Endothelial cell of umbilical vein (primary cell): ENCODE measurements at regions not wholly inside any gene's neighbourhood (a gene's known extent, or its start where the extent isn't known, plus 50 kb on each side); places are given as distances from the start of the nearest gene placed in this dataset.

Experiments used
- BruUV-seq: library from RNA; stranded (reverse); fragments of 400-500 nt; replicated peaks from 2 replicates; lab custom pipeline; 2021; lab: Mats Ljungman, UMichigan
- CTCF ChIA-PET: fragments of 300-600, 350-600 bp; sonication (Branson Sonifier 250); formaldehyde crosslinking; loops from one replicate; lab custom pipeline; 2021; ENCODE audit warnings: antibody characterized with exemption, inconsistent platforms; lab: Charles Lee
- POLR2A ChIA-PET: fragments of 300-600, 350-600 bp; sonication (Branson Sonifier 250); formaldehyde crosslinking; loops from one replicate; lab custom pipeline; 2021; ENCODE audit warnings: antibody characterized with exemption, inconsistent platforms; lab: Charles Lee
- DNase-seq: peaks from one replicate; pipeline ENCODE4 v3.0.0-alpha.2; 2011; ENCODE audit warnings: low read depth, low spot score
- FAIRE-seq: peaks from 2 replicates; lab custom pipeline; 2011; peaks lifted over from hg19 to GRCh38; lab: Jason Lieb, UNC
- H2AFZ ChIP-seq: 2 replicates; pipeline ENCODE4 v1.6.0; 2012; ENCODE audit warnings: low read depth, low read length, control low read depth, inconsistent platforms
- H3K27ac ChIP-seq: 2 replicates; pipeline ENCODE4 v1.5.1; 2011; ENCODE audit warnings: low read depth, mild to moderate bottlenecking, control low read depth, low read length, moderate library complexity; ENCODE audit not compliant: insufficient read depth
- H3K27me3 ChIP-seq, 2 experiments: 2 replicates each; pipeline versions ENCODE4 v1.6.0 to v1.6.1; 2011; ENCODE audit warnings: low read length in 2 of 2, mixed read lengths in 1 of 2; ENCODE audit not compliant: control insufficient read depth in 2 of 2, insufficient read depth in 2 of 2
- H3K36me3 ChIP-seq, 2 experiments: 2 replicates in 1 of 2; 3 replicates in 1 of 2; pipeline ENCODE4 v1.5.1; 2011; ENCODE audit warnings: low read length in 2 of 2, mild to moderate bottlenecking in 1 of 2, moderate library complexity in 1 of 2; ENCODE audit not compliant: control insufficient read depth in 2 of 2, insufficient read depth in 2 of 2; ENCODE audit errors: extremely low read depth in 1 of 2
- H3K4me1 ChIP-seq: 3 replicates; pipeline ENCODE4 v1.5.1; 2011; ENCODE audit warnings: mild to moderate bottlenecking, low read length; ENCODE audit not compliant: control insufficient read depth, insufficient read depth; ENCODE audit errors: extremely low read depth
- H3K4me2 ChIP-seq: 2 replicates; pipeline ENCODE4 v1.6.1; 2011; ENCODE audit warnings: low read length, control low read depth, mixed read lengths; ENCODE audit not compliant: insufficient read depth
- H3K4me3 ChIP-seq, 3 experiments: fragments of 200-600 bp in 1 of 3; sonication (generic), shearing (Covaris generic) in 1 of 3; replicated peaks in 1 of 3; 2 replicates each; pipeline ENCODE4 v1.5.1; 2011 to 2016; ENCODE audit warnings: control low read depth in 3 of 3, low read length in 3 of 3, mild to moderate bottlenecking in 2 of 3, inconsistent platforms in 1 of 3, low read depth in 1 of 3, moderate library complexity in 1 of 3; ENCODE audit not compliant: insufficient read depth in 1 of 3
- H3K79me2 ChIP-seq: 2 replicates; pipeline ENCODE4 v1.6.0; 2012; ENCODE audit warnings: low read length, inconsistent platforms; ENCODE audit not compliant: control insufficient read depth, insufficient read depth
- H3K9ac ChIP-seq: replicated peaks from 2 replicates; pipeline ENCODE3; 2011; ENCODE audit warnings: low read length, control low read depth; ENCODE audit not compliant: insufficient read depth; ENCODE audit errors: extremely low read depth
- H3K9me1 ChIP-seq: replicated peaks from 3 replicates; pipeline ENCODE4 v1.6.0; 2011; ENCODE audit warnings: mild to moderate bottlenecking, low read length; ENCODE audit not compliant: control insufficient read depth, insufficient read depth; ENCODE audit errors: extremely low read depth
- H3K9me3 ChIP-seq: replicated peaks from 2 replicates; pipeline ENCODE4 v1.5.1; 2012; ENCODE audit warnings: low read length, inconsistent platforms; ENCODE audit not compliant: control insufficient read depth, insufficient read depth
- H4K20me1 ChIP-seq: replicated peaks from 2 replicates; pipeline ENCODE3; 2011; ENCODE audit warnings: mild to moderate bottlenecking, low read length; ENCODE audit not compliant: control insufficient read depth, insufficient read depth; ENCODE audit errors: extremely low read depth
- CTCF ChIP-seq, 2 donors: IDR thresholded peaks; 1 replicate in 1 of 2; 2 replicates in 1 of 2; pipeline ENCODE4 v1.5.1; 2011; ENCODE audit warnings: low read length in 2 of 2, mild to moderate bottlenecking in 2 of 2, moderate library complexity in 2 of 2, control low read depth in 1 of 2, inconsistent platforms in 1 of 2, low read depth in 1 of 2; ENCODE audit not compliant: insufficient read depth in 1 of 2; ENCODE audit errors: extremely low read depth in 1 of 2
- EZH2 ChIP-seq: IDR thresholded peaks from 2 replicates; pipeline ENCODE4 v1.6.1; 2012; ENCODE audit warnings: borderline replicate concordance, low read depth, mild to moderate bottlenecking, moderate library complexity, low read length, inconsistent platforms; ENCODE audit not compliant: severe bottlenecking
- FOS ChIP-seq: IDR thresholded peaks from 2 replicates; pipeline ENCODE4 v1.6.1; 2011; ENCODE audit warnings: mild to moderate bottlenecking, low read length, moderate library complexity, borderline replicate concordance; ENCODE audit not compliant: insufficient read depth
- GATA2 ChIP-seq: IDR thresholded peaks from 2 replicates; pipeline ENCODE4 v1.7.0; 2011; ENCODE audit warnings: low read depth, mild to moderate bottlenecking, moderate library complexity, mixed read lengths, low read length; ENCODE audit not compliant: insufficient read length, insufficient read depth
- JUN ChIP-seq: IDR thresholded peaks from 2 replicates; pipeline ENCODE4 v1.6.1; 2011; ENCODE audit warnings: borderline replicate concordance, low read depth; ENCODE audit not compliant: insufficient read length, insufficient read depth
- MAX ChIP-seq: IDR thresholded peaks from 2 replicates; pipeline ENCODE4 v1.6.1; 2011; ENCODE audit not compliant: insufficient read depth, insufficient read length
- MYC ChIP-seq: IDR thresholded peaks from one replicate; pipeline ENCODE4 v1.6.1; 2011; ENCODE audit warnings: mild to moderate bottlenecking, low read depth, low read length
- POLR2A ChIP-seq: IDR thresholded peaks from 2 replicates; pipeline ENCODE4 v1.6.1; 2012; ENCODE audit warnings: low read depth, mild to moderate bottlenecking, control low read depth, low read length
- POLR2AphosphoS5 ChIP-seq: IDR thresholded peaks from 2 replicates; pipeline ENCODE4 v1.6.1; 2012; ENCODE audit warnings: low read depth, mild to moderate bottlenecking, control low read depth, low read length, moderate library complexity; ENCODE audit not compliant: insufficient read depth
- dilution Hi-C: fragments of 300-500 bp; cut with MboI; formaldehyde crosslinking; loops from one replicate; pipeline ENCODE4 v1.15.0; 2019; ENCODE audit warnings: low sequenced_read_pairs; ENCODE audit not compliant: extremely low pct_ligation_motif_present
- intact Hi-C: fragments of 100-400 bp; cut with micrococcal nuclease; formaldehyde crosslinking; loops from one replicate; pipeline ENCODE4 v1.10.0; 2022

GRCh38 chr7:84339306-84339705, 144.7 kb upstream of the SEMA3A start:
- H2AFZ ChIP-seq = no peak overlapping the region
- no peak for DNase-seq
- no peak overlapping the region for H3K4me3 ChIP-seq
- no peak overlapping the region for H3K4me2 ChIP-seq
- no peaks in the 10 kb centered on the region for H3K36me3 ChIP-seq
- no peak for FAIRE-seq
- no peaks in the 10 kb centered on the region for H3K4me1 ChIP-seq
- intact Hi-C loops = loop anchor here (10.0 kb wide), 1 partner anchor 685 kb away; no protein-coding TSS in a partner anchor
- no peak overlapping the region for H3K27ac ChIP-seq
- dilution Hi-C loops = no loop called here
- ChIA-PET POLR2A (no interaction called here), CTCF (interaction anchor here (1.5 kb wide), 2 partner anchors 30 to 52 kb away, joined by 3 read pairs; no protein-coding TSS in a partner anchor)
- H3K9me1 ChIP-seq = no peaks in the 10 kb centered on the region
- BruUV-seq = no TSS peak
- H4K20me1 ChIP-seq = no peaks in the 10 kb centered on the region
- TF ChIP-seq GATA2 (no peak), POLR2A (no peak), FOS (no peak), MAX (no peak), EZH2 (no peak), JUN (no peak), POLR2AphosphoS5 (no peak), CTCF (IDR thresholded peaks at IDR 0.05; ENCODE audit: extremely low read depth in 1 of 2, insufficient read depth in 1 of 2, low read depth in 1 of 2, low read length in 2 of 2) (no peak), MYC (no peak)
- H3K9ac ChIP-seq = no peak overlapping the region
- H3K27me3 ChIP-seq = no peaks in the 10 kb centered on the region
- H3K9me3 ChIP-seq = no peaks in the 10 kb centered on the region
- H3K79me2 ChIP-seq = no peaks in the 10 kb centered on the region
